UCSD-AML1 (cell line): ENCODE measurements at regions not wholly inside any gene's neighbourhood (a gene's known extent, or its start where the extent isn't known, plus 50 kb on each side); places are given as distances from the start of the nearest gene placed in this dataset.
"Not testable (repeated sequence)": the region's sequence is repeated elsewhere in the genome, so short reads cannot be mapped to it uniquely, and the experiment has no call there.

Experiments used
- DNase-seq: peaks from one replicate; lab custom pipeline; 2025; ENCODE audit not compliant: unreplicated experiment; lab: John Stamatoyannopoulos, UW

- no peak for DNase-seq
These were observed 115.6 kb upstream of the ZBED5 start for GRCh38 chr11:10973416-10973815.

GRCh38 chr11:10970926-10971325 lies 113.1 kb upstream of the ZBED5 start:
- no peak for DNase-seq

- DNase-seq: no peak
These were observed 111.5 kb upstream of the ZBED5 start for GRCh38 chr11:10969387-10969786.

DNA sequence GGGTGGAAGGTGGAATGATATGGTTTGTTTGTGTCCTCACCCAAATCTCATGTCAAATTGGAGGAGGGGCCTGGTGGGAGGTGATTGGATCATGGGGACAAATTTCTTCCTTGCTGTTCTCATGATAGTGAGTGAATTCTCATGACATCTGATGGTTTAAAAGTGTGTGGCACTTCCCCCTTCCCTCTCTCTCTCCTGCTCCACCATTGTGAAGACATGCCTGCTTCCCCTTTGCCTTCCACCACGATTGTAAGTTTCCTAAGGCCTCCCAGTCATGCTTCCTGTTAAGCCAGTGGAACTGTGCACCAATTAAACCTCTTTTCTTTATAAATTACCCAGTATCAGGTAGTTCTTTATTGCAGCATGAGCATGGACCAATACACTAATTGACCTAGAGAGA lies 99.0 kb upstream of the ZBED5 start:
- not testable (repeated sequence) for DNase-seq

GRCh38 chr11:10955616-10956015 lies 97.8 kb upstream of the ZBED5 start:
- no peak for DNase-seq

- no peak for DNase-seq
These were observed 96.3 kb upstream of the ZBED5 start for GRCh38 chr11:10954184-10954583.

DNA sequence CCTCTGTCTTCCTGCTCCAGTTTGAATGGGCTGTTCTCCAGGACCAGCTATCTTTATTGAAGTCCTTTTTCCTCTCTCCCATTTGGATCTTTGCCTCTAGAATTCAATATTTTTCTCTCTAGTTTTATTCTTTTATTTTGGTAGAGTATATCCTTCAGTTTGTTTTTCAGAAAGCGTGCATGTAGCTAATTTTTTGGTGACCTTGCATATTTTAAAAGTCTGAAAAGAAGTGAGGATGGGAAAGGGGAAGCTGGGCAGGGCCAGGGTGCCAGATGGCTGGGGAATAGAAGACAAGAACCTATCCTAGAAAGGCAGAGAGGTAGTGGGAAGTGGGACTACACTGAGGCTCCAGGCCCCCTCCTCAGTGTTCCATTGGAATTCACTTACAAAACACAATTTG lies 95.0 kb upstream of the ZBED5 start:
- no peak for DNase-seq

- DNase-seq: not testable (repeated sequence)
These were observed 90.1 kb upstream of the ZBED5 start for GRCh38 chr11:10947935-10948334.

GRCh38 chr11:10946072-10946471 lies 88.2 kb upstream of the ZBED5 start:
- DNase-seq: no peak

DNA sequence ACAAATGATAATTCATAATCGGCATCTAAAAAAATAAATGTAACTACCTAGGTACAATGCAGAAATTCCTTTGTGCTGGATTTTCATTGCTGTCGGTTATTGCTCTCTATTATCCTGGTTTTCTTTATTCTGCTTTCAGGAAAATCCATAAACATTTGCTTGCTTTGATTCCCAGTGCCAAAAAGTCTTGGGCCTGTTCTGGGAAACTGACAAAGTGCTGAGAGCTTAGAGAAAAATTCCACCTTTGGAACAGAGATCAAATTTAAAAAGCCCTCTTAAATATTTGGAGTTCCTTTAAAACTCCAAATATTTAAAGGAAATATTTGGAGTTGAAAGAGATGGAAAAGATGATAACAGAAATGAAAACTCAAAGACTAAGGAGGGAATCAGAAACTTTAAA lies 87.3 kb upstream of the ZBED5 start:
- no peak for DNase-seq

DNA sequence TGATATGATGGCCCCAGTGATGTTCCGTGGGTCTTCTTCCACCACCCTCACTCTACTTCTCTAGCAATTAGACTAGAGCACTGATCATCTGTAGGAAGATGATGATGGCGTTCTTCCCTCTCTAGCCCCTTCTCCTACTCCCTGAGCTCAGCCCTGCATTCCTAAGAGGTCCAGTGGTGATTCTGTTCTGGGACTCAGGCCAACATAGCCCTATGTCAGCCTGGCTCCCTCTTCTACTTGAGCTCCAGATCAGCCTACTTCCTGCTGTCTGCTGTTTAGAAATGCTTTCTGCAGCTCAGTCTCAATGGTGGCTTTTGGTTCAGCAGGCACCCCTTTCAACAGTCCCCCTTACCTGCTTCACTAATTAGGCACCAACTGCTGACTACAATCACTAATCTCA lies 86.1 kb upstream of the ZBED5 start:
- no peak for DNase-seq

- DNase-seq: no peak
These were observed 84.8 kb upstream of the ZBED5 start for GRCh38 chr11:10942620-10943019.

GRCh38 chr11:10941871-10942270 lies 84.0 kb upstream of the ZBED5 start:
- no peak for DNase-seq

- DNase-seq: no peak
These were observed 83.6 kb upstream of the ZBED5 start for GRCh38 chr11:10941414-10941813.

- no peak for DNase-seq
These were observed 81.0 kb upstream of the ZBED5 start for GRCh38 chr11:10938650-10939387.

GRCh38 chr11:10938231-10938630 lies 80.4 kb upstream of the ZBED5 start:
- DNase-seq: no peak

- DNase-seq: no peak
These were observed 79.5 kb upstream of the ZBED5 start for GRCh38 chr11:10937385-10937771.

DNA sequence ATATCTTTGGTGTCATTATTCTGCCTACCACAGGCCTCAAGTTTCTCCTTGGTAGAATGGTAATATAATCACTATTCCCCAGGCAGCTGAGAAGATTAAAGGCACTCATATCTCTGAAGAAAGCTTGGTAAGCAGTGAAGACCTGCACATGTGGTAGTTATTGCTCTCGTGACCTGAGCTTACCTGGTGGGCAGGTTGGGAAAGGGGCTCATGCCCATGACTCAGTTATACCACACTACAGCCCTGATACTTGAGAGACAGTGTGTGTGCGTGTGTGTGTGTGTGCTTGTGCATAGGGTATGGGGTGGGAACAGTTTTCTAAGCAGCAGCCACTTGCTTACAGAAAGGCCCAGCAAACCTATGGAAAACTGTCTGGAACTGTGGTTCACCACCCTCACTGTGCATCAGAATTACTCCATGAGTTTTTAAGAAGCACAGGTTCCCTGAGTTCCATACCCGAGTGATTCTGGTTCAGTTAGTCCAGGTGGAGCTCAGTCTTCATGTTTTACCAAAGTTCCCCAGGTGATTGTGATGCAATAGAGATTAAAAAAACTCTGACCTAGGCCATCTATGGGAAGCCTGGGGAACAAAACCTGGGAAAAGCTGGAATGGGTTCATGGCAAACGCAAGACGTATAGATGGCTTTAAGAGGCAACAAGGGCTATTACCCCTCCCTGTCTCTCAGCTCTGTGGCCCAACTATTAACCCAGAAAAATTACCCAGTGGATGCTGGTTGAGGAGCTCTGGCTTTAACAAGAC lies 79.0 kb upstream of the ZBED5 start:
- no peak for DNase-seq

GRCh38 chr11:10935015-10935559 lies 77.2 kb upstream of the ZBED5 start:
- no peak for DNase-seq

DNA sequence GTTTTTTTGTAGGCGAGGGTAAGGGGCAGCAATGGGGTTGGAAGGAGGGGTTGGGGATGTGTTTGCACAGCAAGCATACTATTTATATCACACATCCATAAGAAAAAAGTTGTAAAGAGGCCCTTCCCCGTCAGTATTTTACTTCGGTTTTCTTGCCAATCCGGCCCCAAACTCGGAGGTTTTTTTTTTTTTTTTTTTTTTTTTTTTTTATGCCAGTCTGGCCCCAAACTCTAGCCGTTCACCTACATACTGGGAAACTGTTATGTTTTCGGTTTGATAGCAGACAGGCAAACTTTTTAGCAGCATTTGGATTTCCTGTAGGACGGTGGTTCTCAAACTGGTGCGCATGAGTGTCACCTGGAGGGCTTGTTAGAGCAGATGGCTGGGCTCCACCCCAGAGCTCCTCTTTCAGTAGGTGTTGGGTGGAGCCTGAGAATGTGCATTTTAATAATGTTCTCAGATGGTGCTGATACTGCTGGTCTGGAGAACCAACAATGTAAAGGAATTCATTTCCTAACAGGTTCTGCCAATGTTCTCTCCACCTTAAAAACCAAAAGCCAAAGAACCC lies 76.5 kb upstream of the ZBED5 start:
- DNase-seq: no peak

DNA sequence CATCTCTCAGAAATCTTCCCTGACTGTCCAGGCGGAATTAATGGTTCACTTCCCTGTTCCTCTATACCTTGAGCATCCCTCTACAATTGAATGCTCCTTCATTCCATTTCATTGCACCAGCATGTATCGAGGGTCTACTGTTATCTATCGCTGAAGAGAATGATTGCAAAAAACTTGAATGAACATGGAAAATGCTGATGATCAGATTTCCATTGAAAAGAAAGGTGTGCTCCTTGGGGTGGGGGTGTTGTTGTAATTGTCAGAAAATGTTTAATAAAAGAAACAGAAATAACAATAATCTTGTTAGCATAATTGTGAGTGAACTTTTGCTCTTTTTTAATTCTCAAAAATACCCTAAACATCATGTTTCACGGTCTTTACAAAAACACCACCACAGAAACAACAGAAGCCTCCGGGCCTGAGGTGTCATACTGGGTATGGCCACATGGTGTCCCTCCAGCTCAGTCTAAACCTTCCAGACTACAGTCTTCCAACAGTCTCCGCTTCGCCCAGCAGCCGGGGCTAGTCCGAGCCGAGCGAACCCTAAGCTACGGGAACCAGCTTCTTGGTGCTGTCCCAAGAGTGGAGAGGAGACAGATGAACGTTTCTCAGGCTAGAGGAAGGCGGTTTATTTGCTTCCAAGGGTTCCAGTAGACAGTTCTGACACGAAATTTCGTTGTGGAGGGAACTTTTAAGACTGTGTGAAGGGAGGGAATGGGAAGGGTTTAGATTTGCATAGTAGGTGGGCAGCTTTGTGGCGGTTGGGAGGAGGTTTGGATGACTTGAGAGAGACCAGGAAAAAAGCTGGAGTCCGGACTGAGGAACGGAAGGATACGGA lies 75.8 kb upstream of the ZBED5 start:
- peak; percentile 85 for DNase-seq
